HepG2 (cell line): ENCODE measurements at regions not wholly inside any gene's neighbourhood (a gene's known extent, or its start where the extent isn't known, plus 50 kb on each side); places are given as distances from the start of the nearest gene placed in this dataset.

Experiments used
- ASH2L ChIP-seq: fragments of 300-600, 200-600 bp; sonication (generic); IDR thresholded peaks from 2 replicates; pipeline ENCODE4 v1.7.0; 2017; ENCODE audit warnings: low read depth, mild to moderate bottlenecking, moderate library complexity, mixed read lengths, low read length; ENCODE audit not compliant: insufficient read length
- CBX1 ChIP-seq: IDR thresholded peaks from one replicate; pipeline ENCODE4 v1.6.1; 2016; ENCODE audit warnings: antibody characterized with exemption, low read depth
- CREM ChIP-seq, 2 experiments: sonication (generic) in 1 of 2; formaldehyde crosslinking in 1 of 2; IDR thresholded peaks; 2 replicates each; pipeline versions ENCODE4 v1.4.0 to v1.6.1; 2016 to 2020; ENCODE audit warnings: antibody characterized with exemption in 1 of 2, mild to moderate bottlenecking in 1 of 2, missing genetic modification reagents in 1 of 2
- CTCF ChIP-seq: sonication (generic); formaldehyde crosslinking; IDR thresholded peaks from 2 replicates; pipeline ENCODE4 v1.5.0; 2020; ENCODE audit warnings: mild to moderate bottlenecking, missing genetic modification reagents, moderate library complexity
- POLR2A ChIP-seq, 2 experiments: IDR thresholded peaks; 2 replicates each; pipeline ENCODE4 v1.6.1; 2011; ENCODE audit warnings: low read depth in 2 of 2, low read length in 2 of 2, mild to moderate bottlenecking in 1 of 2, moderate library complexity in 1 of 2; ENCODE audit not compliant: insufficient read depth in 1 of 2
- ZNF274 ChIP-seq: sonication (generic); formaldehyde crosslinking; IDR thresholded peaks from 2 replicates; pipeline ENCODE4 v1.5.1; 2020; ENCODE audit warnings: mild to moderate bottlenecking, missing genetic modification reagents
- ZNF354B ChIP-seq: sonication (generic); formaldehyde crosslinking; IDR thresholded peaks from 2 replicates; pipeline ENCODE4 v1.8.0; 2022; ENCODE audit warnings: mild to moderate bottlenecking, missing genetic modification reagents

DNA sequence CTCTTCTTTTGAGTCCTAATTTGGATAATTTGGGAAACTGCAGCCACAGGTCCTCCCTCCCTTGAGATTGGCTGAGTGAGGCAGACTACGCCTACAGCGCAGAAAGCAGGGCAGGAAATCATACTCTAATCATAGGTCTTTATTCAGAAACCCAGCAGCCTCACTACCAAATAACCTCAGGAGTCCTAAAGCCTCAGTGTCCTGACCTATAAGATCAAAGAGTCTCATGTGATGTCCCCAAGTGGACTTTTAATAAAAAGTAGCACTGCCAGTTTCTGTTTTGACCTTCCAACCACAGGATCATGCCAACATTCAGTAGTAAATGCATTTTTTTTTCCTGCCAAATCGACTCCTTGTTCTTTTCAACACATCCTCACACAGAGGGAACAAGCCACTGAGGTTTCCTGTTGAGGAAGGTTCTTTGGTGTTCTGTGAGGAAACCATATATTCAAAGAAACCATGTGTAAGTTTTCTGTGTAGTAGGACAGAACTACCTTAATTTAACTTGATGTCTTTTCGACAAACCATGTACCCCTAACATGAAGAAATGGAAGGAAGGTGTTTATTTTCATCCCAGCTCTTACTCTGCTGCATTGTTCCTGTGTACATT is 72.2 kb downstream of the VCPKMT start:
- no peak for TF ChIP-seq CTCF
- no peak for TF ChIP-seq ASH2L
- no peak for TF ChIP-seq CBX1
- TF ChIP-seq ZNF354B, result no peak
- no peak for TF ChIP-seq POLR2A (IDR thresholded peaks at IDR 0.05; ENCODE audit: insufficient read depth in 1 of 2, low read depth in 2 of 2, low read length in 2 of 2)
- no peak for TF ChIP-seq CREM (IDR thresholded peaks at IDR 0.05)
- no peak for TF ChIP-seq CREM (CRISPR knock-in tag; IDR thresholded peaks at IDR 0.05)
- no peak for TF ChIP-seq ZNF274
